Smooth muscle cell (in vitro differentiated cells): ENCODE measurements at regions not wholly inside any gene's neighbourhood (a gene's known extent, or its start where the extent isn't known, plus 50 kb on each side); places are given as distances from the start of the nearest gene placed in this dataset.

ENCODE experiments used
- DNase-seq: peaks from one replicate; lab custom pipeline; 2025; ENCODE audit not compliant: unreplicated experiment; lab: John Stamatoyannopoulos, UW
- H2AFZ ChIP-seq: fragments of 200-600 bp; sonication (generic); 2 replicates; pipeline ENCODE4 v1.6.0; 2016; ENCODE audit warnings: antibody characterized with exemption, low read depth, mild to moderate bottlenecking
- H3F3A ChIP-seq: fragments of 200-600 bp; sonication (generic); 2 replicates; pipeline ENCODE4 v1.6.0; 2017; ENCODE audit warnings: antibody characterized with exemption, low read depth
- H3K27ac ChIP-seq: fragments of 200-600 bp; sonication (generic); 2 replicates; pipeline ENCODE4 v1.5.1; 2016; ENCODE audit warnings: low read depth, mild to moderate bottlenecking
- H3K27me3 ChIP-seq: fragments of 200-600 bp; sonication (generic); 2 replicates; pipeline ENCODE4 v1.6.1; 2016; ENCODE audit warnings: low read depth, mild to moderate bottlenecking
- H3K36me3 ChIP-seq: fragments of 200-600 bp; sonication (generic); 2 replicates; pipeline ENCODE4 v1.5.1; 2016; ENCODE audit warnings: low read depth
- H3K4me1 ChIP-seq: fragments of 200-600 bp; sonication (generic); 2 replicates; pipeline ENCODE4 v1.5.1; 2016; ENCODE audit warnings: low read depth
- H3K4me2 ChIP-seq: fragments of 200-600 bp; sonication (generic); 2 replicates; pipeline ENCODE4 v1.6.0; 2016; ENCODE audit warnings: mild to moderate bottlenecking
- H3K4me3 ChIP-seq: fragments of 200-600 bp; sonication (generic); 2 replicates; pipeline ENCODE4 v1.5.1; 2016; ENCODE audit warnings: mild to moderate bottlenecking
- H3K79me2 ChIP-seq: fragments of 200-600 bp; sonication (generic); 2 replicates; pipeline ENCODE4 v1.6.0; 2016; ENCODE audit warnings: low read depth, mild to moderate bottlenecking
- H3K9ac ChIP-seq: fragments of 200-600 bp; sonication (generic); 2 replicates; pipeline ENCODE4 v1.6.0; 2016; ENCODE audit warnings: low read depth
- H3K9me3 ChIP-seq: fragments of 200-600 bp; sonication (generic); replicated peaks from 2 replicates; pipeline ENCODE4 v1.5.1; 2016; ENCODE audit warnings: low read depth
- H4K20me1 ChIP-seq: fragments of 200-600 bp; sonication (generic); 2 replicates; pipeline ENCODE4 v1.6.0; 2016; ENCODE audit warnings: low read depth
- WGBS: methylation state at CpG from one replicate; pipeline ENCODE4 v1.1.7; 2016; ENCODE audit warnings: low lambda C conversion rate; 5-methylcytosine and 5-hydroxymethylcytosine counted together
- TF ChIP-seq, protein P1 (sequence below): fragments of 200-600 bp; sonication (generic); IDR thresholded peaks from 2 replicates; pipeline ENCODE4 v1.5.1; 2017; ENCODE audit warnings: borderline replicate concordance, mild to moderate bottlenecking, antibody characterized with exemption; ENCODE audit not compliant: insufficient read depth, poor library complexity, severe bottlenecking

- no peaks in the 10 kb centered on the region for H3K9me3 ChIP-seq
- no peak overlapping the region for H3K27ac ChIP-seq
- H3K4me1 ChIP-seq, result no peaks in the 10 kb centered on the region
- WGBS, result 74% methylated on average over 4 of the region's 4 CpGs
- H3F3A ChIP-seq, result peaks cover 5% of the 10 kb centered on the region
- no peaks in the 10 kb centered on the region for H4K20me1 ChIP-seq
- no peak overlapping the region for H3K9ac ChIP-seq
- H3K27me3 ChIP-seq, result no peaks in the 10 kb centered on the region
- H3K79me2 ChIP-seq, result no peaks in the 10 kb centered on the region
- no peak overlapping the region for H3K4me3 ChIP-seq
- no peak overlapping the region for H2AFZ ChIP-seq
- H3K36me3 ChIP-seq, result no peaks in the 10 kb centered on the region
- no peak for DNase-seq
- no peak overlapping the region for H3K4me2 ChIP-seq
- TF ChIP-seq, protein P1, sequence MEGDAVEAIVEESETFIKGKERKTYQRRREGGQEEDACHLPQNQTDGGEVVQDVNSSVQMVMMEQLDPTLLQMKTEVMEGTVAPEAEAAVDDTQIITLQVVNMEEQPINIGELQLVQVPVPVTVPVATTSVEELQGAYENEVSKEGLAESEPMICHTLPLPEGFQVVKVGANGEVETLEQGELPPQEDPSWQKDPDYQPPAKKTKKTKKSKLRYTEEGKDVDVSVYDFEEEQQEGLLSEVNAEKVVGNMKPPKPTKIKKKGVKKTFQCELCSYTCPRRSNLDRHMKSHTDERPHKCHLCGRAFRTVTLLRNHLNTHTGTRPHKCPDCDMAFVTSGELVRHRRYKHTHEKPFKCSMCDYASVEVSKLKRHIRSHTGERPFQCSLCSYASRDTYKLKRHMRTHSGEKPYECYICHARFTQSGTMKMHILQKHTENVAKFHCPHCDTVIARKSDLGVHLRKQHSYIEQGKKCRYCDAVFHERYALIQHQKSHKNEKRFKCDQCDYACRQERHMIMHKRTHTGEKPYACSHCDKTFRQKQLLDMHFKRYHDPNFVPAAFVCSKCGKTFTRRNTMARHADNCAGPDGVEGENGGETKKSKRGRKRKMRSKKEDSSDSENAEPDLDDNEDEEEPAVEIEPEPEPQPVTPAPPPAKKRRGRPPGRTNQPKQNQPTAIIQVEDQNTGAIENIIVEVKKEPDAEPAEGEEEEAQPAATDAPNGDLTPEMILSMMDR, result no peak
Measured at GRCh38 chr9:96071815-96072124, 196.3 kb downstream of the ERCC6L2 start.

DNA sequence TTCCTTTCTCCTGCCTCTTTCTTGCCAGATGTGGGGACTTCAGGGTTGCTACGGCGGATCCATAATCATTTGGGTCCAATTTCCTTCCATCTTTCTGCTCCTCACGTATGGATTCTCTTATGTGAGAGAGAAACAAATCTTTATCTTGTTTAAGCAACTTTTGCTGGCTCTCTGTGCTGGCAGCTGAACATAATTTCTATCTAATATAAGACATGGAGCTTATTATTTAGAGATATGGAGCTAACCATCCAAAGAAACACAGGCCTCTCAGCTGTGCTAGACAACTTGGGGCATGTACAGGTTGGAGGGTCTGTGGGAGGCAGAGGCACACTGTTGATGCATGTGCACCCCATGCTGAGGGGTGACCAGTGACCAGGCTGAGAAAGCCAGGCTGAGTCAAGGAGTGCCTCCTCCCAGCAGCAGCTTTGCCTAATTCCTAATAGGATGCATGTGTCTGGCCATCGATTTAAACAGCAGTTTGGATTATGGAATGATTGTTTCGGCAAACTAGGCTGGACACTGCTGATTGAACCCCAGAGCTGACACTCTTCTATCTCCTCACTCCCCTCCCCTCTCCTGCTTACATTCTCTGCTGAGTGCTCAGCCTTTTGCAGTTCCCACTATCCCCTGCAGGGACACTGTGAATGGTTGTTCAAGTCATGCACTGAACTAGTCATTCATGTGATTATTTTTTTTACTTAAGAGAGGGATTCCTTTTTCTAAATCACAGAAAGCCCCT, 195.8 kb downstream of the ERCC6L2 start:
- no peak overlapping the region for H3K9ac ChIP-seq
- H3K4me3 ChIP-seq, result no peak overlapping the region
- WGBS, result 73% methylated on average over 5 of the region's 5 CpGs
- H4K20me1 ChIP-seq, result no peaks in the 10 kb centered on the region
- no peak overlapping the region for H2AFZ ChIP-seq
- no peak for DNase-seq
- H3F3A ChIP-seq, result peaks cover 5% of the 10 kb centered on the region
- TF ChIP-seq, protein P1, result peak; percentile 45
- H3K36me3 ChIP-seq, result no peaks in the 10 kb centered on the region
- no peak overlapping the region for H3K27ac ChIP-seq
- no peak overlapping the region for H3K4me2 ChIP-seq
- no peaks in the 10 kb centered on the region for H3K4me1 ChIP-seq
- H3K79me2 ChIP-seq, result no peaks in the 10 kb centered on the region
- no peaks in the 10 kb centered on the region for H3K27me3 ChIP-seq
- no peaks in the 10 kb centered on the region for H3K9me3 ChIP-seq

DNA sequence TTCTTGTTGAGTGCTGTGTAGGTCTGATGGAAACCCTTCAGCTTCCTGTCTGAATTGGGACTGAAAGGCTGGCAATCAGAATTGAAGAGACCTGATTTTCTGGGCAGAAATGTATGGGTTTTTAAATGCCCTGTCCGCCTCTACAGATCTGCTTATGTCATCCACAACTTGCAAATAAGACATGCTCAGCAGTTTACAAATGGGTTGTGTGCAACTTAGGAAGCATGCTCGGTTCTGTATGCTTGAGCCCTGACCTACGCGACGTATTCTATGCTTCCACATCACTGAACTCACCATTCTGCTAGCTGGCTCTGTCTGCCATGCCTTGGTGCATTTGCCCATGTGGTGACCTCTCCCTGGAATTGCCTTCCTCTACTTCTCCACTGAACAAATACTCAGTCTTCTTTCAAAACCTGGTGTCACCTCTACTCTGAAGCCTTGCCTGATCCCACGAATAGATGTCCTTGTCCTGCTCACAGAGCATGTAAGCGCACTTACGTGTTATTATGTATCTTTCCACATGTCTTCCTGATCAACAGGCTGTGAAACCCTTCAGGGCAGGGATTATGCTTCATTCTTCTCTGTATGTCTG, 194.2 kb downstream of the ERCC6L2 start:
- no peak overlapping the region for H3K4me3 ChIP-seq
- WGBS, result 96% methylated on average over 8 of the region's 8 CpGs

More for the DNA sequence above, 194.2 kb downstream of the ERCC6L2 start:
- H3K9ac ChIP-seq, result no peak overlapping the region
- no peaks in the 10 kb centered on the region for H3K36me3 ChIP-seq
- no peak overlapping the region for H3K4me2 ChIP-seq
- H3K27me3 ChIP-seq, result no peaks in the 10 kb centered on the region
- H3K79me2 ChIP-seq, result no peaks in the 10 kb centered on the region
- no peaks in the 10 kb centered on the region for H4K20me1 ChIP-seq
- peaks cover 5% of the 10 kb centered on the region for H3F3A ChIP-seq
- no peak overlapping the region for H2AFZ ChIP-seq
- no peaks in the 10 kb centered on the region for H3K9me3 ChIP-seq
- no peak for DNase-seq
- H3K27ac ChIP-seq, result no peak overlapping the region
- no peaks in the 10 kb centered on the region for H3K4me1 ChIP-seq
- TF ChIP-seq, protein P1, result no peak
